Globus pallidus (tissue), 1 donor: ENCODE measurements at regions not wholly inside any gene's neighbourhood (a gene's known extent, or its start where the extent isn't known, plus 50 kb on each side); places are given as distances from the start of the nearest gene placed in this dataset.
"Not testable (repeated sequence)": the region's sequence is repeated elsewhere in the genome, so short reads cannot be mapped to it uniquely, and the experiment has no call there.

Source experiments
- DNase-seq: peaks from one replicate; pipeline ENCODE4 v3.0.0-alpha.2; 2015; ENCODE audit warnings: low spot score

DNA sequence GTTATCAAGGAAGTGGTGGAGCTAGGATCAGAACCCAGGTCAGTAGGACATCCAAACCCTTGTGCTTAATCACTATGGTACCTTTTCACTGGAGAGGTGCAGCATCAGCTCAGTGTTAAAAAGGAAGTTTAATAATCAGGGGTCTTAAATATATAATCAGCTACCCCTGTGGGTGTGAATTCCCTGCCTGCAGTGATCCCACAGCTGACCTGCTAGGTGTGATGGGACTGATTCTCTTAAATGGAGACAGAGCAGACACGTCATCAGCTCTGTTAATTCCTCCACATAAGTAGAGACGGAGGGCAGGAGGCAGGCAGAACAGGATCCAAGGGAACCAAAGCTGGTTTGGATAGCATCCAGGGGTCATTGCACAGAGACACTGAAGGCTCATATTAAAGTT is 154.1 kb upstream of the CRBN start:
- no peak for DNase-seq

DNA sequence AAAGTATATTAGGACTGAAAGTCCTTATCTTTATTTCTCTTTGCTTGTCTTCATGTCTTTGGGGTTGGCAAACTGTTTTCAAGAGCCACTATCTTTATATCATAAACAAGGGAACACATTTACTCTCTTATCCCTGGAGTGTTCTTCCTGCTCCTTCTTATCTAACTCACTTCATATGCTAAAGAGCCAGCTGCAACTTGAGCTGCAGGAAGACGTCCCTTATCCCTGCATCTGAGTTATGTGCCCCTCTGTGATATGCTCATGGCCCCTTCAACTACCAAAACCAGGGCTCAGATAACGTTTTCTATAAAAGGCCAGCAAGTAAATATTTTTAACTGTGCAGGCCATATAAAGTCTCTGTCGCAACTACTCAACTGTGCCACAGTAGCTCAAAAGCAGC is 137.0 kb upstream of the CRBN start:
- no peak for DNase-seq

DNA sequence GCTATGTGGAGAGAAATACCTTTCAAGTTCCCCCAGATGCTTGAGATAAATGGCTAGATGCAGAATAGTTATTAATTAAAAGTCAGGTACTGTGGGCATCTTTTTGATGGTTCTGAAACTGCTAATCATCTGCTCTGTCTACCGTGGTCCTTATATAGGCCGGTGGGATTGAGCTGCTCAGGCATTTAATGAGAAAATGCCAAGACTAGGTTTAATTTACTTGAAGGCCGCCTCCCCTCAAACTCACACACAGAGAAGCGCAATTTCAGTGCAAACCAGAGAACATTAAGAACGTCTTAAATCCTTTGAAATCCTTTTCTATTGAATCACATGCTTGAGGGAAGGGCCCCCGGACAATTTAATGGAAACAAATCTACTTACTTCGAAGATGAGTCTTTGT is 136.4 kb upstream of the CRBN start:
- DNase-seq = no peak

GRCh38 chr3:3309887-3310286 is 130.4 kb upstream of the CRBN start:
- no peak for DNase-seq

GRCh38 chr3:3308809-3309208 is 129.3 kb upstream of the CRBN start:
- DNase-seq = no peak

GRCh38 chr3:3307491-3307890 is 128.0 kb upstream of the CRBN start:
- no peak for DNase-seq

DNA sequence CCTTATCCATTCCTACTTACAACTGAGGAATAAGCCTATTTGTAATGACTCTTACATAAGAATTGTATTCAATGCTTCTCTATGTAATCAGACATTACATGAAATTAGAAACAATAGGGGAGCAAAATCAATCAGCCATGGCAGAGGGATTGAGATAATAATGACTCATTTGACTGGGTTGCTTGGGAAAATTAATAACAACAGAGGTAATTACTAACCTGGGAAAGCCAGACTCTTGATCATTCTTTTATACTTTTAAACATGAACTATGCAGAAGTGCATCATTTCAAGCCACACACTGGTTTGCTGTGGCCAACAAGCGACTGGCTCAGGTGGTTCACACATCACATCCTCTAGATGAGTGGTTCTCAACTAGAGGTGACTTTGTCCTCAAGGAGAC is 126.3 kb upstream of the CRBN start:
- no peak for DNase-seq

DNA sequence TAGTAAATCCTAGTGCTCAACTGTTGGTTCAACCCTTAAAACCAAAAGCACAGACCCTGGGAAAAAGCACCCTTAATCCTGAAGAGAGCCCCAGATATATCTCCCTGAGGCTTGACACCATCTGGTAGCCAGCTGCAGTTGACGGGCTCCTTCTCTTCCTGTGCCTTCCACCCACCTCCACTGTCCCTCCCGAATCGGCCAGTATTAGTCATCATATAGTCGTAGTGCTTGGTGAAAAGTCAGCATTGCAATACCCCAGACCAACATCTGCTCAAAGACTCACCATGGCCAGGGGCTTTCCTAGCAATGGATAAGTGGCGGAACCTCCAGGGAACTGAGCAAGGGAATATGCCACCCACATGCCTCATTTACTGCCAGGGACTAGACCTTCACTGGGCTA is 125.6 kb upstream of the CRBN start:
- no peak for DNase-seq

DNA sequence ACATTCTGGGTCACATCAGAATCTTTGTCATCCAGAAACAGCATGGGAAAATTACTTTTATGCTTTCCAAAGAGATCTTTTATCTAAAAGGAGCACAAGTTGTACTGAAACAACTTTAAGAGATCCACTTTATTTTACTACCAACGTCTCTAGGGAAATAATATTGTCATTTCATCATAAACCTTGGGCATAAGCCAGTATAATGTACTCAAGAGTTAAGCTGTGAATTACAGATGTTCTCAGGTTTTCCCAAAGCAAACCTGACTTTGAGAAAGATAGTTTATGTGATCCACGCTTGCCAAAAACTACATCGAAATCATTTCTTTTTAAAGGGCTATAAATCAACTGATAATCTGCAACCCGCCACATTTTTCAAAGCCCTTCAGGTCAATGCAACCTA is 124.1 kb upstream of the CRBN start:
- DNase-seq = no peak

DNA sequence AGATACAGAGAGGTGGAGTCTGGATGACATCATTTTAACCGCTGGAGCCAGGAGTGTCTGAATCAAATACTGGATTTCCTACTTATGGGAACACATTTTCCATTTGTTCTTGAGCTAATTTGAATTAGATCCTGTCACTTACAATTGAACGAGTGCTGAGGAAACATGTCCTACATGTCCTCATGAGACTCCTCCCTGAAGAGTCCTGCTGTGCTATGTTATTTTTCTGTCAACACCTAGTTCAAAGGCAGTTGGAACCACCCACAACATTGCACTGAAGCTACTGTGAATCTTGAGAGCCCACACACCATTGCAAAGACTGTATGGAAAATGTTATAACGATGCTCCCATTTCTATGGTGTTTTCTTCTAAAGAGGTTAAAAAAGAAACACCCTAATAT is 123.5 kb upstream of the CRBN start:
- no peak for DNase-seq

DNA sequence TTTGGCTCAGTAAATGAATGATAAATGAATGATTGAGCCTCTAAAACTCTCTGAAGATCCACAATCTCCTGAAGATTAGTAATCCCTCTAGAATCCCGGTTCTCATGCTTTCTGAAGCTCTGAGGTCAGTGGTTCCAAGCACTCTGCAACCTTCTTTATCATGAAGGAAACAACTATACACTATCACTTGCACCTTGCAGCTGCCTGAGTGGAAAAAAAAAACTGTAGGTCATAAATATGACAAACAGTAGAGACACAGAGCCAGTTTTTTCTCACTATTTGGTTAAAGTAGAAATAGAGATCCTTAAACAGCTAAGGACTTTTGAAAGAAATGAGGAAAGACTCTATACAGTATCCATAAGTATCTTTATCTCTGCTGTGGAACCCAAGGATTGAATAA is 122.0 kb upstream of the CRBN start:
- DNase-seq = no peak

DNA sequence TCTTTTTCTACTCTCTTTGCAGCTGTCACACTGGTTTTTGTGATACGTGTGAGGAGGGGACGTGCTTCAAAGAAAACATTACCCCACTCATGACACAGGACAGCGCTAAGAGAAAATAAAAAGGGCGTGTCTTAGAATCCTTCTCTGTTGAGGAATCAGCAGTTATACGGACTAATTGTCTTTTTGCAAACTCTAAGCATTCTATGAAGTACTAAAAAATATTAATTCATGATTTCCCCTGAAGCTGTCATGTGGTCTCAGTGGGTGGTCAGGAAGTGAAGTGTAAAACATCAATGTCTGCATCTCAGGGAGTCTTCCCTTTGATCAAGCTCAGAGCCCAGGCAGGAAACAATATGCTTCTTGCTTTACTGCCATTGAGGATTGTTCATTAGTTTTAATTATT is 117.5 kb upstream of the CRBN start:
- DNase-seq = no peak

DNA sequence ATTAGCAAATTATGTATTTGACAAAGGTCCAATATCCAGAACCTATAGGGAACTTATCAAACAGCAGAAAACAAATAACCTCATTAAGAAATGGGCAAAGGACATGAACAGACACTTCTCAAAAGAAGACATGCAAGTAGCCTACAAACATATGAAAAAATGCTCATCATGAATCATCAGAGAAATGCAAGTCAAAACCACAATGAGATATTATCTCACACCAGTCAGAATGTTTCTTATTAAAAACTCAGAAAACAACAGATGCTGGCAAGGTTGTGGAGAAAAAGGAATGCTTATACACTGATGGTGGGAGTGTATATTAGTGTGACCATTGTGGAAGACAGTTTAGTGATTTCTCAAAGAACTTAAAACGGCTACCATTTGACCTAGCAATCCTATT is 116.1 kb upstream of the CRBN start:
- no peak for DNase-seq

- not testable (repeated sequence) for DNase-seq
Measured at GRCh38 chr3:3291756-3292283, 112.3 kb upstream of the CRBN start.

GRCh38 chr3:3288255-3288654 is 108.8 kb upstream of the CRBN start:
- DNase-seq = no peak

GRCh38 chr3:3286014-3286413 is 106.5 kb upstream of the CRBN start:
- no peak for DNase-seq

DNA sequence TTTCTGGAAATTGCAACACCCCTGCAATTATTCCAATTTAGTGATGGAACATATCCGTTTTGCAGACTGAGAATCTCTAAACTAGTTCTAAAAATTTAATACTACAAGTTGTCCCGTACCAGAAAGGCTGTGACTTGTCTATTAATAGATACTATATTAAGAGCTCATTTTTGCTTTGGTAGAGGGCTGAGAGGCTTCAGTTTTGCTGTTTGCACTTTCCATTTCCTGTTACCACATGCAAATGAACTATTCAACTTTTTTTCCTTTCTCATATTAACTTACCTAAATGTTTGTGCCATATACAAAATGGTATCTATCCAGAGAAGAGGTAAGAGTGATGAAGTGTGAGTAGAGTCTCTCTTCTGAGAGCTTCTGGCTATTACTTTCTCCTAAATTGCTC is 101.5 kb upstream of the CRBN start:
- no peak for DNase-seq

DNA sequence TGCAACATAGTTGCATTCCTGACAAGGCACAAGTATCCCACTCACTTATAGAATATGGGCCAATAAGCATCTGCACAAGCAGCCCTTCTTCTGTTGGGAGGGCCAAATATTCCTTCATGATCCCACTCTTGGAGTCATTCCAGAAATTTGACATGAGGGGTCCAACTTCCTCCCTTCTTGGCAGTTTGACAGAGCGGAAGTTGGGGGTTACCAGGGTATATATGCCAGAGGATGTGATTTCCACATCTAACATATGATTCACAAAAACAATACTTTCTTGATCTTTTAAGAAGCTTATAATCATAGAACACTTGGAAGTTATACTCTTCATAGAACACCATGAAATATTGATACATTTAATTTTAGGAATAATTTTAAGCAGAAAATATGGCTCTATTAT is 100.9 kb upstream of the CRBN start:
- DNase-seq = no peak

DNA sequence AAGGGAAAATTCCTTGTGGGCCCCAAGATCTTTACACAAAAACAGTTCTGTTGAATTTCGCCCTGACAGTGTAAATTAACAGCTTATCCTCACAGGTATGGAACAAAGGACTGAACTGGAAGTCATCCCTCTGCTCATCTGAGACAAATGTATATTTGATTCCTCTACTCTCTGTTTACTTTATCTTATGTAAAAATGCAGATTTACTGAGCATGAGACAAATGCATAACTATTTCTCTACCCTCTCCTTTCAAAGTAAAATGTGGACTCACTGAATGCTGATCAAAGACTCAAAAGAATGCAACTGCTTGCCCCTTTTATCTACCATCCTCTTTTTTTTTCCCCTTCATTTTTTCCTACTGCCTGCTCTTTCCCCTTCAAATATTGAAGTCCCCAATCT is 98.6 kb upstream of the CRBN start:
- no peak for DNase-seq

DNA sequence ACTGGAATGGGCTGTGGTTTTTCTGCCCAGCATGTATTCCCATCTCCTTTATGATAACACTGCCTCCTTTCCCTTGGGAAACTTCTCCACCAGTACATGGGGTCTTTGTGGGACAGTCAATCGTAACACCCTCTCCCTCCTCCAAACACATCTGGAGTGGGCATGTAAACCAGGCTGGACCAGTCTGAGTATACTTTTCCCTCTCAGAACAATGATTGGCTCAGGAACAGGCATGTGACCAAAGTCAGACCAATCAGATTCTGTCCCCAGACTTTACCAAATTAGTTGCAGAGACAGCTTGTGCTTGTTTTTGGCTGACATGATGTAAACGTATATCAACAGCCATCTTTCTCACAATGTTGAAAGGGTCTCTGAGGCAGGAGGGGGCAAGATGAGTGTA is 97.1 kb upstream of the CRBN start:
- DNase-seq = no peak

DNA sequence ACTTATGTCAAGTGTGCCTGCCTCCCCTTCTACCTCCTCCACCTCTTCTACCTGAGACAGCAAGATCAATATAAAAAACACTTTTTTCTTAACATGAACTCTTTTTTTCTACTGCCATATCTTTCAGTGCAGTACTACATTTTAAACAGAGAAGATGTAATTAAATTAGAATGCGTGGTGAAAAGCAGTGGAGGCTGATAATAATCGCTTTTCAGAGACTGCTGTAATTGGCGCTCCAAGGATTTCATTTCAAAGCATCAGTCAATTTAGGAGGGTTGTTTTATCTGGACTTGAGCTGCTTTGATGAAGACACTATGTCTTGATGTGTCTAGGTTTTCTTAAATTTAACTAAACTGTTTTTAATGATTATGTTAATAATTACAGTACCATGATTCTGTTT is 85.3 kb upstream of the CRBN start:
- DNase-seq = no peak

DNA sequence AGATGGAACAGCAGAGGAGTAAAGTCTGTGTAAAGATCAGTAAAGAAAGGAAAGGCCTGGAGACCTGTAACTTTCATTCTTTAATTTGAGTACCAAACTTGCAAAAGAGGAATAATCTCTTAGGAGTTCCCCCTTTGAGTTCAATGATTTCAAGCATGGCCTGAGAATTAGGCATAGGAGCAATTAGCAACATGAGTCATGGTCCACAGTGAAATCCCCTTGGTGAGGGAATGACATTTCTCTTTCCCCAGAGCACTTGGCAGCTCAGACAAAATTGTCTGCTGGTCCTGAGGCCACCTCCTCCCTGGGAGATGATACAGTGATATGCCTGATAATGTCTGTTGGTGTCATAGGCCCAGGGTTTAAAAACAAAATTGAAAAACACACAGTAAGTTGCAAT is 81.4 kb upstream of the CRBN start:
- DNase-seq = no peak

GRCh38 chr3:3259181-3259580 is 79.7 kb upstream of the CRBN start:
- no peak for DNase-seq

DNA sequence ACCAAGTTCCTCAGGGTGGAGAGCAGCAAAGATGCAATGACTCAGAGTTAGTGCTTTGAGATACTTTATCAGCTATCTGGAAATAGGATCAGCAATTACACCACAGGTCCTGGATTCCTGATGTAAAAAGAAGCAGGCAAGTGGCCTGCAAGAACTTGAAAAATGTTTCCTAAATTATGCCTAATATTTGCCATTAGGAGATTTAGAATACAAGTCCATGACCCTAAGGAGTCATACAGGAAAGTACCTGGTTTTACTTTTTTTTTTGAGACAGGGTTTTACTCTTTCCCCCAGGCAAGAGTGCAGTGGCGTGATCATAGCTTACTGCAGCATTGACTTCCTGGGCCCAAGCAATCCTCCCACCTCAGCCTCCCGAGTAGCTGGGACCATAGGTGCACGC is 78.8 kb upstream of the CRBN start:
- no peak for DNase-seq

DNA sequence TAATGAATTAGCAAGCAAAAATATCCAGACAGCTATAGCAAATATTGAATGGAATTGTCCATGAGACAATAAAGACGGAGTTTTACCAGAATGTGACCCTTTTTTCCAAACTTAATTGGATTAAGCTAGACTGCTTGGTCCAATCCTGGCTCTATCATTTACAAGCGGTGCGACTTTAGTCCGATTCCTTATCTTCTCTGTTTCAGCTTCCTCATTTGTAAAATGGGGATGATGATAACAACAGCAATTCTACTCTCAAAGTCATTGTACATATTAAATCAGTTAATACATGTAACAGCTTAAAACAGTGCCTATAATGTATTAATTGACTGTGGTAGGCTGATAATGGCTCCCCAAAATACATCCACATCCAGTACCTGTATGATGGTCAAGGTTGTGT is 62.1 kb upstream of the CRBN start:
- DNase-seq = no peak
